GM23248 (cell line): ENCODE measurements at regions not wholly inside any gene's neighbourhood (a gene's known extent, or its start where the extent isn't known, plus 50 kb on each side); places are given as distances from the start of the nearest gene placed in this dataset.
A peak's percentile ranks its signal among the peaks of the same experiment; 100 is the strongest.

Experiments used
- DNase-seq: peaks from one replicate; pipeline ENCODE4 v3.0.0-alpha.2; 2015
- H2AFZ ChIP-seq: fragments of 200-600 bp; sonication (generic); 2 replicates; pipeline ENCODE4 v1.6.1; 2016; ENCODE audit warnings: antibody characterized with exemption
- H3F3A ChIP-seq: fragments of 200-600 bp; sonication (generic); 2 replicates; pipeline ENCODE4 v1.6.1; 2016; ENCODE audit warnings: mild to moderate bottlenecking, antibody characterized with exemption, mixed run types; ENCODE audit not compliant: insufficient read depth
- H3K27ac ChIP-seq: fragments of 200-600 bp; sonication (generic); 2 replicates; pipeline ENCODE4 v1.5.1; 2016; ENCODE audit warnings: mild to moderate bottlenecking
- H3K27me3 ChIP-seq: fragments of 200-600 bp; sonication (generic); replicated peaks from 2 replicates; pipeline ENCODE4 v1.6.1; 2016; ENCODE audit warnings: mild to moderate bottlenecking; ENCODE audit not compliant: insufficient read depth
- H3K36me3 ChIP-seq: fragments of 200-600 bp; sonication (generic); 2 replicates; pipeline ENCODE4 v1.6.1; 2016; ENCODE audit warnings: low read depth, mild to moderate bottlenecking
- H3K4me1 ChIP-seq: fragments of 200-600 bp; sonication (generic); 2 replicates; pipeline ENCODE4 v1.6.1; 2016; ENCODE audit warnings: mild to moderate bottlenecking; ENCODE audit not compliant: insufficient read depth
- H3K4me2 ChIP-seq: fragments of 200-600 bp; sonication (generic); one replicate; pipeline ENCODE4 v1.6.1; 2016; ENCODE audit warnings: mild to moderate bottlenecking; ENCODE audit not compliant: unreplicated experiment
- H3K4me3 ChIP-seq: fragments of 200-600 bp; sonication (generic); 2 replicates; pipeline ENCODE4 v1.5.1; 2016; ENCODE audit warnings: mild to moderate bottlenecking
- H3K79me2 ChIP-seq: fragments of 200-600 bp; sonication (generic); 2 replicates; pipeline ENCODE4 v1.6.1; 2016; ENCODE audit warnings: mild to moderate bottlenecking; ENCODE audit not compliant: insufficient read depth
- H3K9ac ChIP-seq: fragments of 200-600 bp; sonication (generic); 2 replicates; pipeline ENCODE4 v1.6.1; 2016; ENCODE audit warnings: mild to moderate bottlenecking
- H3K9me2 ChIP-seq: fragments of 200-600 bp; sonication (generic); 2 replicates; pipeline ENCODE4 v1.6.1; 2016; ENCODE audit warnings: mixed run types, mild to moderate bottlenecking, moderate library complexity; ENCODE audit not compliant: insufficient read depth
- H3K9me3 ChIP-seq: fragments of 200-600 bp; sonication (generic); one replicate; pipeline ENCODE4 v1.6.1; 2017; ENCODE audit warnings: low read depth
- H4K20me1 ChIP-seq: fragments of 200-600 bp; sonication (generic); 2 replicates; pipeline ENCODE4 v1.6.0; 2016; ENCODE audit not compliant: insufficient read depth
- EZH2 ChIP-seq: fragments of 200-600 bp; sonication (generic); IDR thresholded peaks from 2 replicates; pipeline ENCODE4 v1.6.1; 2018; ENCODE audit warnings: antibody characterized with exemption, mild to moderate bottlenecking; ENCODE audit not compliant: insufficient read depth, poor library complexity, severe bottlenecking
- EZH2phosphoT487 ChIP-seq: fragments of 200-600 bp; sonication (generic); IDR thresholded peaks from 2 replicates; pipeline ENCODE4 v1.6.1; 2018; ENCODE audit warnings: antibody characterized with exemption, moderate library complexity, mild to moderate bottlenecking, low read depth; ENCODE audit not compliant: insufficient read depth
- WGBS, 2 experiments: methylation state at CpG; one replicate each; pipeline ENCODE4 v1.1.6; 2015 to 2017; ENCODE audit warnings: low lambda C conversion rate in 2 of 2, low coverage in 1 of 2; ENCODE audit errors: missing lambda C conversion rate in 2 of 2; 5-methylcytosine and 5-hydroxymethylcytosine counted together
- in situ Hi-C: fragments of 300-500 bp; cut with MboI; formaldehyde crosslinking; loops from 2 replicates; pipeline ENCODE4 v1.15.0; 2020

GRCh38 chr5:86971034-86971571 is 296.6 kb upstream of the RASA1 start:
- H3K27me3 ChIP-seq = no peaks in the 10 kb centered on the region
- peak overlapping the region; percentile 38 for H3K4me2 ChIP-seq
- 2 to 4% methylated on average over 4 of the region's 4 CpGs for WGBS, 2 experiments

DNA sequence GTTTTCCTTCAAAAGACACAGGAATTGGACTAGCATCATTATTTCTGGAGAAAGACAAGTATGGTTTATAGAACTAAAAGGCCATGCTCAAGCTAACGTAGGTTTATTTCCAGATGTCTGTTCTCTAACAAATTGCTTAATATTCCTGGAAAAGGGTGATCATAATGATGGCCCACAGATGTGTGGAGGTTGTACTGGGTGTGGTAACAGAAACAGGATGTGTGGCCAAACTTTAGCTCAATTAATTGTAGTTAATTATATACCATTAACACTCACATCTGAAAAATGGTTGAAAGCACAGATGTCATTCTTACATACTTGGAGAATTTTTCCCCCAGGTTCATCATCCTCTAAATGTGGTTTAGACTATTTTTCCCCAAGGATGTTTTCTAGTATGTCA is 292.7 kb upstream of the RASA1 start:
- peak; percentile 2 for DNase-seq
- no peaks in the 10 kb centered on the region for H3K79me2 ChIP-seq
- no peak overlapping the region for H3K4me3 ChIP-seq
- no peaks in the 10 kb centered on the region for H4K20me1 ChIP-seq
- H3K4me1 ChIP-seq = peaks cover 33% of the 10 kb centered on the region
- H3K27me3 ChIP-seq = no peaks in the 10 kb centered on the region
- H2AFZ ChIP-seq = peak overlapping the region; percentile 42
- TF ChIP-seq EZH2phosphoT487 (no peak), EZH2 (no peak)
- WGBS, 2 experiments = 22 to 27% methylated on average over 1 of the region's 1 CpG
- H3K27ac ChIP-seq = no peak overlapping the region
- no peaks in the 10 kb centered on the region for H3K9me3 ChIP-seq
- H3K9ac ChIP-seq = no peak overlapping the region
- H3F3A ChIP-seq = peaks cover 16% of the 10 kb centered on the region; the same call in 1 of the 2 replicates
- in situ Hi-C loops = no loop called here
- no peaks in the 10 kb centered on the region for H3K9me2 ChIP-seq
- H3K36me3 ChIP-seq = no peaks in the 10 kb centered on the region
- no peak overlapping the region for H3K4me2 ChIP-seq

More at GRCh38 chr5:86971034-86971571, 296.6 kb upstream of the RASA1 start:
- no peaks in the 10 kb centered on the region for H4K20me1 ChIP-seq
- no peaks in the 10 kb centered on the region for H3K9me3 ChIP-seq
- peak overlapping the region; percentile 16 for H3K4me3 ChIP-seq
- peak; percentile 53 for DNase-seq
- in situ Hi-C loops = no loop called here
- H3K9ac ChIP-seq = no peak overlapping the region
- H2AFZ ChIP-seq = peak overlapping the region; percentile 62
- no peaks in the 10 kb centered on the region for H3K79me2 ChIP-seq
- H3K27ac ChIP-seq = no peak overlapping the region
- H3K36me3 ChIP-seq = no peaks in the 10 kb centered on the region
- TF ChIP-seq EZH2phosphoT487 (no peak), EZH2 (no peak)
- peaks cover 17% of the 10 kb centered on the region for H3K4me1 ChIP-seq
- H3F3A ChIP-seq = peaks cover 8% of the 10 kb centered on the region; the same call in 1 of the 2 replicates
- H3K9me2 ChIP-seq = no peaks in the 10 kb centered on the region

DNA sequence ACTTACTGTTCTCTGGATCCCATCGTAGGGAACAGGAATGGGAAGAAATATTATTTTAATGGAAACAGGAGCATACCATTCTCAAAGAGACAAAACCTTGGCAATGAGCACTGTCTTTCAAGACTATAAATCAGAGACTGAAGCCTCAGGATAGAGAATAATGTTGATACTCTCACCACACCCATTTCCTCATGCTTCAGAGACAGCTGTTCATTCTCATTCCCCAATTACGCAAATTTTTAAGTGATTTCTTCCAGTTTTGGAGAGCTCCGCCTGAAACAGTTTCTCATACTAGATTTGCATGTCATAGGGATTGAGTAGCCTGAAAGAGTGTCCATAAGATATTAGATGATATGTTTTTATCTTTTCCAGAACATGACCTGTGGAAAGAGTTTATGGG is 290.5 kb upstream of the RASA1 start:
- no peaks in the 10 kb centered on the region for H4K20me1 ChIP-seq
- no peaks in the 10 kb centered on the region for H3K36me3 ChIP-seq
- in situ Hi-C loops = no loop called here
- H3K27ac ChIP-seq = no peak overlapping the region
- no peak overlapping the region for H2AFZ ChIP-seq
- TF ChIP-seq EZH2phosphoT487 = no peak
- no peak for TF ChIP-seq EZH2
- no peaks in the 10 kb centered on the region for H3K9me2 ChIP-seq
- no peaks in the 10 kb centered on the region for H3K79me2 ChIP-seq
- H3K9ac ChIP-seq = no peak overlapping the region
- peak overlapping the region; percentile 16 for H3K4me2 ChIP-seq
- H3K9me3 ChIP-seq = no peaks in the 10 kb centered on the region
- H3K27me3 ChIP-seq = no peaks in the 10 kb centered on the region
- peaks cover 33% of the 10 kb centered on the region for H3K4me1 ChIP-seq
- WGBS, 2 experiments = 21 to 24% methylated on average over 3 of the region's 3 CpGs
- H3K4me3 ChIP-seq = no peak overlapping the region
- peaks cover 23% of the 10 kb centered on the region; the same call in 1 of the 2 replicates for H3F3A ChIP-seq
- peak; percentile 24 for DNase-seq

GRCh38 chr5:86977808-86978207 is 289.9 kb upstream of the RASA1 start:
- no peak for TF ChIP-seq EZH2
- TF ChIP-seq EZH2phosphoT487 = no peak
- H3K4me3 ChIP-seq = no peak overlapping the region
- H3K36me3 ChIP-seq = no peaks in the 10 kb centered on the region
- no peaks in the 10 kb centered on the region for H3K27me3 ChIP-seq
- H4K20me1 ChIP-seq = no peaks in the 10 kb centered on the region
- H3K79me2 ChIP-seq = no peaks in the 10 kb centered on the region
- H3K9ac ChIP-seq = no peak overlapping the region
- H3K9me3 ChIP-seq = no peaks in the 10 kb centered on the region
- DNase-seq = no peak
- peaks cover 33% of the 10 kb centered on the region for H3K4me1 ChIP-seq
- no peak overlapping the region for H3K27ac ChIP-seq
- H3K9me2 ChIP-seq = no peaks in the 10 kb centered on the region
- in situ Hi-C loops = no loop called here
- peaks cover 23% of the 10 kb centered on the region; the same call in 1 of the 2 replicates for H3F3A ChIP-seq
- WGBS, 2 experiments = 92 to 93% methylated on average over 5 of the region's 5 CpGs
- no peak overlapping the region for H2AFZ ChIP-seq
- H3K4me2 ChIP-seq = no peak overlapping the region
